GM23338 (cell line): ENCODE measurements at regions not wholly inside any gene's neighbourhood (a gene's known extent, or its start where the extent isn't known, plus 50 kb on each side); places are given as distances from the start of the nearest gene placed in this dataset.

ENCODE experiments used
- CREB1 ChIP-seq: fragments of 250-450 bp; sonication (Bioruptor Pico); IDR thresholded peaks from 2 replicates; pipeline ENCODE4 v1.5.0; 2020; ENCODE audit warnings: low read depth, mild to moderate bottlenecking, moderate library complexity
- EZH2 ChIP-seq: fragments of 200-600 bp; sonication (generic); IDR thresholded peaks from one replicate; pipeline ENCODE4 v1.8.0; 2017; ENCODE audit warnings: antibody characterized with exemption, mild to moderate bottlenecking, low read depth; ENCODE audit not compliant: unreplicated experiment
- EZH2phosphoT487 ChIP-seq: fragments of 200-600 bp; sonication (generic); IDR thresholded peaks from one replicate; pipeline ENCODE4 v1.8.1; 2018; ENCODE audit warnings: antibody characterized with exemption; ENCODE audit not compliant: unreplicated experiment
- JUNB ChIP-seq: IDR thresholded peaks from one replicate; pipeline ENCODE4 v1.6.1; 2016; ENCODE audit warnings: antibody characterized with exemption; ENCODE audit not compliant: unreplicated experiment
- NANOG ChIP-seq: IDR thresholded peaks from 2 replicates; pipeline ENCODE4 v1.6.1; 2016; ENCODE audit warnings: antibody characterized with exemption, borderline replicate concordance
- POLR2AphosphoS5 ChIP-seq: IDR thresholded peaks from 2 replicates; pipeline ENCODE4 v1.6.1; 2016; ENCODE audit warnings: antibody characterized with exemption, low read depth
- STAT1 ChIP-seq: IDR thresholded peaks from one replicate; pipeline ENCODE4 v1.6.1; 2016; ENCODE audit warnings: antibody characterized with exemption; ENCODE audit not compliant: unreplicated experiment
- TF ChIP-seq, protein P1 (sequence below), 2 experiments: fragments of 200-600 bp in 1 of 2; sonication (generic) in 1 of 2; conservative IDR thresholded peaks; 2 replicates each; pipeline versions ENCODE4 v1.5.1 to v1.6.1; 2016 to 2017; ENCODE audit warnings: antibody characterized with exemption in 2 of 2, low read depth in 2 of 2, mild to moderate bottlenecking in 2 of 2, moderate library complexity in 1 of 2
- TF ChIP-seq, protein P2 (sequence below): IDR thresholded peaks from one replicate; pipeline ENCODE4 v1.6.1; 2018; ENCODE audit warnings: antibody characterized with exemption; ENCODE audit not compliant: unreplicated experiment
- TF ChIP-seq, protein P3 (sequence below): fragments of 250-450 bp; sonication (Bioruptor Pico); IDR thresholded peaks from 2 replicates; pipeline ENCODE4 v1.5.0; 2020; ENCODE audit warnings: mild to moderate bottlenecking, moderate library complexity

DNA sequence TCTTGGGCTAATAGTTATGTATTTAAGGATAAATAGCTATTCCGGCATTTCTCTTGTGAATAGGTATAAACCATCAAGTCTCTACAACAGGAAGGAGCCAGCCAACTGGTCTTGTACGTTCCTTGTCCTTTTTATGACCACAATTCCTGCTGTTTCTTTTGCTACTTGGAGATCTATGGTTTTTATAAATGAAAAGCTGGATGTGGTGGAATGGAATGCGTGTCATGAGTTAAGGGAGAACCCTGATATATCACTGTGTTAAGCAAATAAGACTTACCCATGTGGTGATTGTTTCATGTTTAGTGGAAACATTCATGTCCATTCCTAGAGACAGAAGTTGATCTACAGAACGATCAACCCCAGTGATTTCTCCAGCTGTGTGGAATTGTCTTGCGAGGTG lies 282.1 kb downstream of the RPS6KC1 start:
- TF ChIP-seq EZH2phosphoT487, result no peak
- no peak for TF ChIP-seq POLR2AphosphoS5
- TF ChIP-seq, protein P1, sequence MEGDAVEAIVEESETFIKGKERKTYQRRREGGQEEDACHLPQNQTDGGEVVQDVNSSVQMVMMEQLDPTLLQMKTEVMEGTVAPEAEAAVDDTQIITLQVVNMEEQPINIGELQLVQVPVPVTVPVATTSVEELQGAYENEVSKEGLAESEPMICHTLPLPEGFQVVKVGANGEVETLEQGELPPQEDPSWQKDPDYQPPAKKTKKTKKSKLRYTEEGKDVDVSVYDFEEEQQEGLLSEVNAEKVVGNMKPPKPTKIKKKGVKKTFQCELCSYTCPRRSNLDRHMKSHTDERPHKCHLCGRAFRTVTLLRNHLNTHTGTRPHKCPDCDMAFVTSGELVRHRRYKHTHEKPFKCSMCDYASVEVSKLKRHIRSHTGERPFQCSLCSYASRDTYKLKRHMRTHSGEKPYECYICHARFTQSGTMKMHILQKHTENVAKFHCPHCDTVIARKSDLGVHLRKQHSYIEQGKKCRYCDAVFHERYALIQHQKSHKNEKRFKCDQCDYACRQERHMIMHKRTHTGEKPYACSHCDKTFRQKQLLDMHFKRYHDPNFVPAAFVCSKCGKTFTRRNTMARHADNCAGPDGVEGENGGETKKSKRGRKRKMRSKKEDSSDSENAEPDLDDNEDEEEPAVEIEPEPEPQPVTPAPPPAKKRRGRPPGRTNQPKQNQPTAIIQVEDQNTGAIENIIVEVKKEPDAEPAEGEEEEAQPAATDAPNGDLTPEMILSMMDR (conservative IDR thresholded peaks at IDR 0.05; ENCODE audit: low read depth in 2 of 2), result no peak
- TF ChIP-seq EZH2, result no peak
- TF ChIP-seq, protein P2, sequence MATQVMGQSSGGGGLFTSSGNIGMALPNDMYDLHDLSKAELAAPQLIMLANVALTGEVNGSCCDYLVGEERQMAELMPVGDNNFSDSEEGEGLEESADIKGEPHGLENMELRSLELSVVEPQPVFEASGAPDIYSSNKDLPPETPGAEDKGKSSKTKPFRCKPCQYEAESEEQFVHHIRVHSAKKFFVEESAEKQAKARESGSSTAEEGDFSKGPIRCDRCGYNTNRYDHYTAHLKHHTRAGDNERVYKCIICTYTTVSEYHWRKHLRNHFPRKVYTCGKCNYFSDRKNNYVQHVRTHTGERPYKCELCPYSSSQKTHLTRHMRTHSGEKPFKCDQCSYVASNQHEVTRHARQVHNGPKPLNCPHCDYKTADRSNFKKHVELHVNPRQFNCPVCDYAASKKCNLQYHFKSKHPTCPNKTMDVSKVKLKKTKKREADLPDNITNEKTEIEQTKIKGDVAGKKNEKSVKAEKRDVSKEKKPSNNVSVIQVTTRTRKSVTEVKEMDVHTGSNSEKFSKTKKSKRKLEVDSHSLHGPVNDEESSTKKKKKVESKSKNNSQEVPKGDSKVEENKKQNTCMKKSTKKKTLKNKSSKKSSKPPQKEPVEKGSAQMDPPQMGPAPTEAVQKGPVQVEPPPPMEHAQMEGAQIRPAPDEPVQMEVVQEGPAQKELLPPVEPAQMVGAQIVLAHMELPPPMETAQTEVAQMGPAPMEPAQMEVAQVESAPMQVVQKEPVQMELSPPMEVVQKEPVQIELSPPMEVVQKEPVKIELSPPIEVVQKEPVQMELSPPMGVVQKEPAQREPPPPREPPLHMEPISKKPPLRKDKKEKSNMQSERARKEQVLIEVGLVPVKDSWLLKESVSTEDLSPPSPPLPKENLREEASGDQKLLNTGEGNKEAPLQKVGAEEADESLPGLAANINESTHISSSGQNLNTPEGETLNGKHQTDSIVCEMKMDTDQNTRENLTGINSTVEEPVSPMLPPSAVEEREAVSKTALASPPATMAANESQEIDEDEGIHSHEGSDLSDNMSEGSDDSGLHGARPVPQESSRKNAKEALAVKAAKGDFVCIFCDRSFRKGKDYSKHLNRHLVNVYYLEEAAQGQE, result no peak
- TF ChIP-seq NANOG, result no peak
- no peak for TF ChIP-seq CREB1 (CRISPR knock-in tag)
- TF ChIP-seq JUNB, result no peak
- TF ChIP-seq, protein P3, sequence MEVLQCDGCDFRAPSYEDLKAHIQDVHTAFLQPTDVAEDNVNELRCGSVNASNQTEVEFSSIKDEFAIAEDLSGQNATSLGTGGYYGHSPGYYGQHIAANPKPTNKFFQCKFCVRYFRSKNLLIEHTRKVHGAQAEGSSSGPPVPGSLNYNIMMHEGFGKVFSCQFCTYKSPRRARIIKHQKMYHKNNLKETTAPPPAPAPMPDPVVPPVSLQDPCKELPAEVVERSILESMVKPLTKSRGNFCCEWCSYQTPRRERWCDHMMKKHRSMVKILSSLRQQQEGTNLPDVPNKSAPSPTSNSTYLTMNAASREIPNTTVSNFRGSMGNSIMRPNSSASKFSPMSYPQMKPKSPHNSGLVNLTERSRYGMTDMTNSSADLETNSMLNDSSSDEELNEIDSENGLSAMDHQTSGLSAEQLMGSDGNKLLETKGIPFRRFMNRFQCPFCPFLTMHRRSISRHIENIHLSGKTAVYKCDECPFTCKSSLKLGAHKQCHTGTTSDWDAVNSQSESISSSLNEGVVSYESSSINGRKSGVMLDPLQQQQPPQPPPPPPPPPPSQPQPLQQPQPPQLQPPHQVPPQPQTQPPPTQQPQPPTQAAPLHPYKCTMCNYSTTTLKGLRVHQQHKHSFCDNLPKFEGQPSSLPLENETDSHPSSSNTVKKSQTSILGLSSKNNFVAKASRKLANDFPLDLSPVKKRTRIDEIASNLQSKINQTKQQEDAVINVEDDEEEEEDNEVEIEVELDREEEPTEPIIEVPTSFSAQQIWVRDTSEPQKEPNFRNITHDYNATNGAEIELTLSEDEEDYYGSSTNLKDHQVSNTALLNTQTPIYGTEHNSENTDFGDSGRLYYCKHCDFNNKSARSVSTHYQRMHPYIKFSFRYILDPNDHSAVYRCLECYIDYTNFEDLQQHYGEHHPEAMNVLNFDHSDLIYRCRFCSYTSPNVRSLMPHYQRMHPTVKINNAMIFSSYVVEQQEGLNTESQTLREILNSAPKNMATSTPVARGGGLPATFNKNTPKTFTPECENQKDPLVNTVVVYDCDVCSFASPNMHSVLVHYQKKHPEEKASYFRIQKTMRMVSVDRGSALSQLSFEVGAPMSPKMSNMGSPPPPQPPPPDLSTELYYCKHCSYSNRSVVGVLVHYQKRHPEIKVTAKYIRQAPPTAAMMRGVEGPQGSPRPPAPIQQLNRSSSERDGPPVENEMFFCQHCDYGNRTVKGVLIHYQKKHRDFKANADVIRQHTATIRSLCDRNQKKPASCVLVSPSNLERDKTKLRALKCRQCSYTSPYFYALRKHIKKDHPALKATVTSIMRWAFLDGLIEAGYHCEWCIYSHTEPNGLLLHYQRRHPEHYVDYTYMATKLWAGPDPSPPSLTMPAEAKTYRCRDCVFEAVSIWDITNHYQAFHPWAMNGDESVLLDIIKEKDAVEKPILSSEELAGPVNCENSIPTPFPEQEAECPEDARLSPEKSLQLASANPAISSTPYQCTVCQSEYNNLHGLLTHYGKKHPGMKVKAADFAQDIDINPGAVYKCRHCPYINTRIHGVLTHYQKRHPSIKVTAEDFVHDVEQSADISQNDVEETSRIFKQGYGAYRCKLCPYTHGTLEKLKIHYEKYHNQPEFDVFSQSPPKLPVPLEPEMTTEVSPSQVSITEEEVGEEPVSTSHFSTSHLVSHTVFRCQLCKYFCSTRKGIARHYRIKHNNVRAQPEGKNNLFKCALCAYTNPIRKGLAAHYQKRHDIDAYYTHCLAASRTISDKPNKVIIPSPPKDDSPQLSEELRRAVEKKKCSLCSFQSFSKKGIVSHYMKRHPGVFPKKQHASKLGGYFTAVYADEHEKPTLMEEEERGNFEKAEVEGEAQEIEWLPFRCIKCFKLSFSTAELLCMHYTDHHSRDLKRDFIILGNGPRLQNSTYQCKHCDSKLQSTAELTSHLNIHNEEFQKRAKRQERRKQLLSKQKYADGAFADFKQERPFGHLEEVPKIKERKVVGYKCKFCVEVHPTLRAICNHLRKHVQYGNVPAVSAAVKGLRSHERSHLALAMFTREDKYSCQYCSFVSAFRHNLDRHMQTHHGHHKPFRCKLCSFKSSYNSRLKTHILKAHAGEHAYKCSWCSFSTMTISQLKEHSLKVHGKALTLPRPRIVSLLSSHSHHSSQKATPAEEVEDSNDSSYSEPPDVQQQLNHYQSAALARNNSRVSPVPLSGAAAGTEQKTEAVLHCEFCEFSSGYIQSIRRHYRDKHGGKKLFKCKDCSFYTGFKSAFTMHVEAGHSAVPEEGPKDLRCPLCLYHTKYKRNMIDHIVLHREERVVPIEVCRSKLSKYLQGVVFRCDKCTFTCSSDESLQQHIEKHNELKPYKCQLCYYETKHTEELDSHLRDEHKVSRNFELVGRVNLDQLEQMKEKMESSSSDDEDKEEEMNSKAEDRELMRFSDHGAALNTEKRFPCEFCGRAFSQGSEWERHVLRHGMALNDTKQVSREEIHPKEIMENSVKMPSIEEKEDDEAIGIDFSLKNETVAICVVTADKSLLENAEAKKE, result no peak
- TF ChIP-seq STAT1, result no peak
